GM23338 (cell line): ENCODE measurements at regions not wholly inside any gene's neighbourhood (a gene's known extent, or its start where the extent isn't known, plus 50 kb on each side); places are given as distances from the start of the nearest gene placed in this dataset.

Experiments used
- ATAC-seq: fragments of 200-7000 bp; cut with Tn5 transposase; 3 replicates; pipeline ENCODE4 v1.9.1; 2020
- DNase-seq: peaks from one replicate; pipeline ENCODE4 v3.0.0-alpha.2; 2015; ENCODE audit warnings: low spot score
- H2AFZ ChIP-seq: fragments of 200-600 bp; sonication (generic); 2 replicates; pipeline ENCODE4 v1.8.0; 2016; ENCODE audit warnings: antibody characterized with exemption, mild to moderate bottlenecking, moderate library complexity
- H3F3A ChIP-seq: fragments of 200-600 bp; sonication (generic); replicated peaks from 2 replicates; pipeline ENCODE4 v1.8.0; 2017; ENCODE audit warnings: antibody characterized with exemption, mixed run types, low read depth
- H3K27ac ChIP-seq: fragments of 200-600 bp; sonication (generic); 2 replicates; pipeline ENCODE4 v1.6.1; 2016; ENCODE audit warnings: low read depth
- H3K27me3 ChIP-seq: fragments of 200-600 bp; sonication (generic); 2 replicates; pipeline ENCODE4 v1.8.0; 2016; ENCODE audit warnings: mild to moderate bottlenecking, mixed run types, moderate library complexity; ENCODE audit not compliant: insufficient read depth
- H3K36me3 ChIP-seq: fragments of 200-600 bp; sonication (generic); 2 replicates; pipeline ENCODE4 v1.8.0; 2016; ENCODE audit warnings: mild to moderate bottlenecking; ENCODE audit not compliant: insufficient read depth
- H3K4me1 ChIP-seq: fragments of 200-600 bp; sonication (generic); 2 replicates; pipeline ENCODE4 v1.8.0; 2016; ENCODE audit warnings: mild to moderate bottlenecking, moderate library complexity; ENCODE audit not compliant: insufficient read depth
- H3K4me2 ChIP-seq: fragments of 200-600 bp; sonication (generic); 2 replicates; pipeline ENCODE4 v1.7.1; 2017; ENCODE audit warnings: mixed run types
- H3K4me3 ChIP-seq: fragments of 200-600 bp; sonication (generic); 2 replicates; pipeline ENCODE4 v1.6.1; 2016; ENCODE audit warnings: mixed run types
- H3K79me2 ChIP-seq: fragments of 200-600 bp; sonication (generic); replicated peaks from 2 replicates; pipeline ENCODE4 v1.8.0; 2017; ENCODE audit warnings: mild to moderate bottlenecking; ENCODE audit not compliant: insufficient read depth
- H3K9me2 ChIP-seq: fragments of 200-600 bp; sonication (generic); 2 replicates; pipeline ENCODE4 v1.8.0; 2017; ENCODE audit not compliant: insufficient read depth
- H4K20me1 ChIP-seq: fragments of 200-600 bp; sonication (generic); replicated peaks from 2 replicates; pipeline ENCODE4 v1.8.0; 2017; ENCODE audit warnings: mild to moderate bottlenecking; ENCODE audit not compliant: insufficient read depth
- H3K27ac Mint-ChIP-seq: 2 replicates; pipeline ENCODE4 v1.8.0; 2020; ENCODE audit warnings: inconsistent platforms, mild to moderate bottlenecking, moderate library complexity, mixed read lengths
- H3K27me3 Mint-ChIP-seq: 3 replicates; pipeline ENCODE4 v1.8.0; 2022; ENCODE audit warnings: low read depth, mild to moderate bottlenecking, moderate library complexity, mixed read lengths, inconsistent platforms; ENCODE audit not compliant: insufficient read depth, poor library complexity
- H3K36me3 Mint-ChIP-seq: 3 replicates; pipeline ENCODE4 v1.8.0; 2021; ENCODE audit warnings: low read depth, mild to moderate bottlenecking, inconsistent platforms, moderate library complexity, mixed read lengths
- H3K4me1 Mint-ChIP-seq: 3 replicates; pipeline ENCODE4 v1.8.0; 2020; ENCODE audit warnings: mild to moderate bottlenecking, inconsistent platforms, mixed read lengths
- H3K4me3 Mint-ChIP-seq: 3 replicates; pipeline ENCODE4 v1.8.0; 2021; ENCODE audit warnings: moderate library complexity, mild to moderate bottlenecking, inconsistent platforms, mixed read lengths
- H3K9me3 Mint-ChIP-seq: 3 replicates; pipeline ENCODE4 v1.8.0; 2020; ENCODE audit warnings: moderate library complexity, mild to moderate bottlenecking, inconsistent platforms, mixed read lengths
- CREB1 ChIP-seq: fragments of 250-450 bp; sonication (Bioruptor Pico); IDR thresholded peaks from 2 replicates; pipeline ENCODE4 v1.5.0; 2020; ENCODE audit warnings: low read depth, mild to moderate bottlenecking, moderate library complexity
- CTCF ChIP-seq, 2 experiments: fragments of 200-600 bp in 1 of 2; sonication (generic) in 1 of 2; conservative IDR thresholded peaks; 2 replicates each; pipeline versions ENCODE4 v1.5.1 to v1.6.1; 2016 to 2017; ENCODE audit warnings: antibody characterized with exemption in 2 of 2, low read depth in 2 of 2, mild to moderate bottlenecking in 2 of 2, moderate library complexity in 1 of 2
- EZH2 ChIP-seq: fragments of 200-600 bp; sonication (generic); IDR thresholded peaks from one replicate; pipeline ENCODE4 v1.8.0; 2017; ENCODE audit warnings: antibody characterized with exemption, mild to moderate bottlenecking, low read depth; ENCODE audit not compliant: unreplicated experiment
- EZH2phosphoT487 ChIP-seq: fragments of 200-600 bp; sonication (generic); IDR thresholded peaks from one replicate; pipeline ENCODE4 v1.8.1; 2018; ENCODE audit warnings: antibody characterized with exemption; ENCODE audit not compliant: unreplicated experiment
- JUNB ChIP-seq: IDR thresholded peaks from one replicate; pipeline ENCODE4 v1.6.1; 2016; ENCODE audit warnings: antibody characterized with exemption; ENCODE audit not compliant: unreplicated experiment
- NANOG ChIP-seq: IDR thresholded peaks from 2 replicates; pipeline ENCODE4 v1.6.1; 2016; ENCODE audit warnings: antibody characterized with exemption, borderline replicate concordance
- POLR2AphosphoS5 ChIP-seq: IDR thresholded peaks from 2 replicates; pipeline ENCODE4 v1.6.1; 2016; ENCODE audit warnings: antibody characterized with exemption, low read depth
- STAT1 ChIP-seq: IDR thresholded peaks from one replicate; pipeline ENCODE4 v1.6.1; 2016; ENCODE audit warnings: antibody characterized with exemption; ENCODE audit not compliant: unreplicated experiment
- ZNF114 ChIP-seq: fragments of 250-450 bp; sonication (Bioruptor Pico); IDR thresholded peaks from 2 replicates; pipeline ENCODE4 v1.5.0; 2020; ENCODE audit warnings: mild to moderate bottlenecking, moderate library complexity
- ZNF331 ChIP-seq: fragments of 250-450 bp; sonication (Bioruptor Pico); IDR thresholded peaks from 2 replicates; pipeline ENCODE4 v1.5.0; 2020; ENCODE audit warnings: low read depth, mild to moderate bottlenecking, moderate library complexity
- ZNF462 ChIP-seq: fragments of 250-450 bp; sonication (Bioruptor Pico); IDR thresholded peaks from 2 replicates; pipeline ENCODE4 v1.5.0; 2020; ENCODE audit warnings: mild to moderate bottlenecking, moderate library complexity
- TF ChIP-seq, protein P1 (sequence below): IDR thresholded peaks from 2 replicates; pipeline ENCODE4 v1.6.1; 2016; ENCODE audit warnings: antibody characterized with exemption
- TF ChIP-seq, protein P2 (sequence below): IDR thresholded peaks from one replicate; pipeline ENCODE4 v1.6.1; 2018; ENCODE audit warnings: antibody characterized with exemption; ENCODE audit not compliant: unreplicated experiment

- no peak overlapping the region for H3K27ac ChIP-seq
- H3K4me3 Mint-ChIP-seq = no peak overlapping the region
Observed at GRCh38 chr13:50691681-50692263, 151.7 kb downstream of the DLEU7 start.

More at GRCh38 chr13:50691681-50692263, 151.7 kb downstream of the DLEU7 start:
- DNase-seq (no peak), ATAC-seq (no peak)
- Histone ChIP-seq H3K4me2 (no peak overlapping the region), H3F3A (no peaks in the 10 kb centered on the region), H4K20me1 (no peaks in the 10 kb centered on the region), H3K27me3 (no peaks in the 10 kb centered on the region), H3K9me2 (no peaks in the 10 kb centered on the region), H3K4me3 (no peak overlapping the region), H2AFZ (no peak overlapping the region), H3K36me3 (no peaks in the 10 kb centered on the region; the same call in 1 of the 2 replicates), H3K79me2 (no peaks in the 10 kb centered on the region), H3K4me1 (peaks cover 11% of the 10 kb centered on the region; the same call in 1 of the 2 replicates)
- Mint-ChIP-seq H3K4me1 (peaks cover 12% of the 10 kb centered on the region), H3K27ac (no peak overlapping the region), H3K27me3 (no peaks in the 10 kb centered on the region), H3K36me3 (no peaks in the 10 kb centered on the region), H3K9me3 (peaks cover 5% of the 10 kb centered on the region)
- TF ChIP-seq ZNF114 (CRISPR knock-in tag) = no peak
- no peak for TF ChIP-seq ZNF462
- TF ChIP-seq EZH2 = no peak
- no peak for TF ChIP-seq NANOG
- TF ChIP-seq, protein P1, sequence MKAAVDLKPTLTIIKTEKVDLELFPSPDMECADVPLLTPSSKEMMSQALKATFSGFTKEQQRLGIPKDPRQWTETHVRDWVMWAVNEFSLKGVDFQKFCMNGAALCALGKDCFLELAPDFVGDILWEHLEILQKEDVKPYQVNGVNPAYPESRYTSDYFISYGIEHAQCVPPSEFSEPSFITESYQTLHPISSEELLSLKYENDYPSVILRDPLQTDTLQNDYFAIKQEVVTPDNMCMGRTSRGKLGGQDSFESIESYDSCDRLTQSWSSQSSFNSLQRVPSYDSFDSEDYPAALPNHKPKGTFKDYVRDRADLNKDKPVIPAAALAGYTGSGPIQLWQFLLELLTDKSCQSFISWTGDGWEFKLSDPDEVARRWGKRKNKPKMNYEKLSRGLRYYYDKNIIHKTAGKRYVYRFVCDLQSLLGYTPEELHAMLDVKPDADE = no peak
- no peak for TF ChIP-seq STAT1
- no peak for TF ChIP-seq EZH2phosphoT487
- TF ChIP-seq CREB1 (CRISPR knock-in tag) = no peak
- TF ChIP-seq POLR2AphosphoS5 = no peak
- no peak for TF ChIP-seq ZNF331 (CRISPR knock-in tag)
- TF ChIP-seq, protein P2, sequence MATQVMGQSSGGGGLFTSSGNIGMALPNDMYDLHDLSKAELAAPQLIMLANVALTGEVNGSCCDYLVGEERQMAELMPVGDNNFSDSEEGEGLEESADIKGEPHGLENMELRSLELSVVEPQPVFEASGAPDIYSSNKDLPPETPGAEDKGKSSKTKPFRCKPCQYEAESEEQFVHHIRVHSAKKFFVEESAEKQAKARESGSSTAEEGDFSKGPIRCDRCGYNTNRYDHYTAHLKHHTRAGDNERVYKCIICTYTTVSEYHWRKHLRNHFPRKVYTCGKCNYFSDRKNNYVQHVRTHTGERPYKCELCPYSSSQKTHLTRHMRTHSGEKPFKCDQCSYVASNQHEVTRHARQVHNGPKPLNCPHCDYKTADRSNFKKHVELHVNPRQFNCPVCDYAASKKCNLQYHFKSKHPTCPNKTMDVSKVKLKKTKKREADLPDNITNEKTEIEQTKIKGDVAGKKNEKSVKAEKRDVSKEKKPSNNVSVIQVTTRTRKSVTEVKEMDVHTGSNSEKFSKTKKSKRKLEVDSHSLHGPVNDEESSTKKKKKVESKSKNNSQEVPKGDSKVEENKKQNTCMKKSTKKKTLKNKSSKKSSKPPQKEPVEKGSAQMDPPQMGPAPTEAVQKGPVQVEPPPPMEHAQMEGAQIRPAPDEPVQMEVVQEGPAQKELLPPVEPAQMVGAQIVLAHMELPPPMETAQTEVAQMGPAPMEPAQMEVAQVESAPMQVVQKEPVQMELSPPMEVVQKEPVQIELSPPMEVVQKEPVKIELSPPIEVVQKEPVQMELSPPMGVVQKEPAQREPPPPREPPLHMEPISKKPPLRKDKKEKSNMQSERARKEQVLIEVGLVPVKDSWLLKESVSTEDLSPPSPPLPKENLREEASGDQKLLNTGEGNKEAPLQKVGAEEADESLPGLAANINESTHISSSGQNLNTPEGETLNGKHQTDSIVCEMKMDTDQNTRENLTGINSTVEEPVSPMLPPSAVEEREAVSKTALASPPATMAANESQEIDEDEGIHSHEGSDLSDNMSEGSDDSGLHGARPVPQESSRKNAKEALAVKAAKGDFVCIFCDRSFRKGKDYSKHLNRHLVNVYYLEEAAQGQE = no peak
- no peak for TF ChIP-seq CTCF (conservative IDR thresholded peaks at IDR 0.05; ENCODE audit: low read depth in 2 of 2)
- no peak for TF ChIP-seq JUNB
